ENCODE measurements at regions not wholly inside any gene's neighbourhood (a gene's known extent, or its start where the extent isn't known, plus 50 kb on each side); places are given as distances from the start of the nearest gene placed in this dataset.

- Histone ChIP-seq H3K4me3 (no peak overlapping the region), H3K4me2 (no peak overlapping the region), H3K79me2 (ENCODE audit: low read depth) (no peaks in the 10 kb centered on the region), H3K4me1 (peaks cover 16% of the 10 kb centered on the region), H4K20me1 (ENCODE audit: low read depth) (no peaks in the 10 kb centered on the region), H3K9ac (no peak overlapping the region), H3K27ac (no peak overlapping the region), H3F3A (ENCODE audit: low read depth) (no peaks in the 10 kb centered on the region), H3K27me3 (no peaks in the 10 kb centered on the region), H3K9me3 (ENCODE audit: low read depth) (no peaks in the 10 kb centered on the region), H3K36me3 (no peaks in the 10 kb centered on the region), H2AFZ (replicated peaks) (peak overlapping the region; percentile 73)
- Mint-ChIP-seq H3K36me3 (no peaks in the 10 kb centered on the region), H3K27me3 (ENCODE audit: insufficient read depth, low read depth) (peaks cover 4% of the 10 kb centered on the region), H3K9me3 (no peaks in the 10 kb centered on the region), H3K27ac (no peak overlapping the region), H3K4me3 (no peak overlapping the region), H3K4me1 (peaks cover 23% of the 10 kb centered on the region)
- DNase-seq (ENCODE audit: low spot score) = no peak
- no peak for TF ChIP-seq CTCF (IDR thresholded peaks at IDR 0.05)
- no peak for TF ChIP-seq EZH2 (IDR thresholded peaks at IDR 0.05)
- TF ChIP-seq EZH2phosphoT487 (IDR thresholded peaks at IDR 0.05) = no peak
These were observed 284.1 kb downstream of the NFIB start for GRCh38 chr9:14029806-14030374.

- Mint-ChIP-seq H3K27ac (no peak overlapping the region), H3K4me1 (peaks cover 23% of the 10 kb centered on the region), H3K4me3 (no peak overlapping the region), H3K36me3 (no peaks in the 10 kb centered on the region), H3K27me3 (ENCODE audit: insufficient read depth, low read depth) (peaks cover 4% of the 10 kb centered on the region), H3K9me3 (no peaks in the 10 kb centered on the region)
- peaks cover 16% of the 10 kb centered on the region for H3K4me1 ChIP-seq
- H3K27ac ChIP-seq = no peak overlapping the region
- no peaks in the 10 kb centered on the region for H3K9me3 ChIP-seq (ENCODE audit: low read depth)
- H3F3A ChIP-seq (ENCODE audit: low read depth) = no peaks in the 10 kb centered on the region
- no peaks in the 10 kb centered on the region for H4K20me1 ChIP-seq (ENCODE audit: low read depth)
- TF ChIP-seq CTCF (IDR thresholded peaks at IDR 0.05) (no peak), EZH2 (IDR thresholded peaks at IDR 0.05) (no peak), EZH2phosphoT487 (IDR thresholded peaks at IDR 0.05) (no peak)
- H3K36me3 ChIP-seq = no peaks in the 10 kb centered on the region
- no peak overlapping the region for H3K4me3 ChIP-seq
- no peaks in the 10 kb centered on the region for H3K27me3 ChIP-seq
- no peak overlapping the region for H3K9ac ChIP-seq
- H3K79me2 ChIP-seq (ENCODE audit: low read depth) = no peaks in the 10 kb centered on the region
- H2AFZ ChIP-seq (replicated peaks) = no peak overlapping the region
- no peak overlapping the region for H3K4me2 ChIP-seq
- no peak for DNase-seq (ENCODE audit: low spot score)
These were observed 286.7 kb downstream of the NFIB start for GRCh38 chr9:14027116-14027800.

GRCh38 chr9:14025741-14026140 is 288.2 kb downstream of the NFIB start:
- Mint-ChIP-seq H3K36me3 (no peaks in the 10 kb centered on the region), H3K27me3 (ENCODE audit: insufficient read depth, low read depth) (peaks cover 4% of the 10 kb centered on the region), H3K4me3 (no peak overlapping the region), H3K9me3 (no peaks in the 10 kb centered on the region), H3K4me1 (peaks cover 10% of the 10 kb centered on the region), H3K27ac (no peak overlapping the region)
- Histone ChIP-seq H3F3A (ENCODE audit: low read depth) (no peaks in the 10 kb centered on the region), H3K9ac (no peak overlapping the region), H2AFZ (replicated peaks) (no peak overlapping the region), H3K9me3 (ENCODE audit: low read depth) (no peaks in the 10 kb centered on the region), H4K20me1 (ENCODE audit: low read depth) (no peaks in the 10 kb centered on the region), H3K79me2 (ENCODE audit: low read depth) (no peaks in the 10 kb centered on the region), H3K4me1 (peaks cover 6% of the 10 kb centered on the region), H3K36me3 (no peaks in the 10 kb centered on the region), H3K4me2 (no peak overlapping the region), H3K27me3 (no peaks in the 10 kb centered on the region), H3K4me3 (no peak overlapping the region), H3K27ac (no peak overlapping the region)
- TF ChIP-seq EZH2 (IDR thresholded peaks at IDR 0.05) (no peak), CTCF (IDR thresholded peaks at IDR 0.05) (no peak), EZH2phosphoT487 (IDR thresholded peaks at IDR 0.05) (no peak)
- no peak for DNase-seq (ENCODE audit: low spot score)
